PC-3 (cell line): ENCODE measurements at regions not wholly inside any gene's neighbourhood (a gene's known extent, or its start where the extent isn't known, plus 50 kb on each side); places are given as distances from the start of the nearest gene placed in this dataset.

Source experiments
- EZH2 ChIP-seq: fragments of 300-600 bp; sonication (generic); IDR thresholded peaks from one replicate; pipeline ENCODE4 v1.6.1; 2017; ENCODE audit warnings: antibody characterized with exemption, mild to moderate bottlenecking, low read length; ENCODE audit not compliant: unreplicated experiment
- EZH2phosphoT487 ChIP-seq: fragments of 300-600 bp; sonication (generic); IDR thresholded peaks from 2 replicates; pipeline ENCODE4 v1.6.1; 2018; ENCODE audit warnings: mild to moderate bottlenecking, antibody characterized with exemption, low read length, borderline replicate concordance
- TF ChIP-seq, protein P1 (sequence below): fragments of 300-600 bp; sonication (generic); conservative IDR thresholded peaks from 2 replicates; pipeline ENCODE4 v1.5.1; 2017; ENCODE audit warnings: antibody characterized with exemption, low read depth, mild to moderate bottlenecking, low read length

DNA sequence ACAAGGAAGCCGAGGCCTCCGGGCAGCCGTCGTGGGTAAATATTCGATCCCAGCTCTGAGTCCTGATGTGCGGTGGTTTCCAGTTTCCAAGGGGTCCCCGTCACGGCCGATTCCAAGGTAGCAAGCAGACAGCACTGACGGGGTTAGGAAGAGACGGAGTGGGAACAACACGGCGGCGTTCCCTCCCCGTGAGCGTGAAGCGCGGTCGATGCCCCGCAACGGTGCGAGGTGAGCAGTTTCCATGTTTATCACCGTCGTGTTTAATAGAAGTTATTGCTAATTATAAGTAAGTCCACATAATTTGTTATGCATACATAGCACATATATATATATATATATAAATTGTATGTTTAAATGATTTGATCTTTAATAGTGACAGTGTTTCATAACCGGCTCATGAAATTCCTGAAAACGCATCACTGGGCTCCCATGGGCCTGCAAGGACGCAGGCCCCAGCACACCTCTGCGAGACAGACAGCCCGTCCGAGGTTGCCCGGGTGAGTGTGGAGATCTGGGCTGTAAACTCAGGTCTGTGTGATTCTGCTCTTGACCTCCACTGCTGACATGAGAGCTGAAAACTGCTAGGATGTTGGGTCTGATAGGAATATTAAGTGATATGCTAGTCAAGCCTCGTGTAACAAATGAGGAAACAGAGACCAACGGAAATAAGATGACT lies 243.5 kb upstream of the SALL3 start:
- TF ChIP-seq, protein P1, sequence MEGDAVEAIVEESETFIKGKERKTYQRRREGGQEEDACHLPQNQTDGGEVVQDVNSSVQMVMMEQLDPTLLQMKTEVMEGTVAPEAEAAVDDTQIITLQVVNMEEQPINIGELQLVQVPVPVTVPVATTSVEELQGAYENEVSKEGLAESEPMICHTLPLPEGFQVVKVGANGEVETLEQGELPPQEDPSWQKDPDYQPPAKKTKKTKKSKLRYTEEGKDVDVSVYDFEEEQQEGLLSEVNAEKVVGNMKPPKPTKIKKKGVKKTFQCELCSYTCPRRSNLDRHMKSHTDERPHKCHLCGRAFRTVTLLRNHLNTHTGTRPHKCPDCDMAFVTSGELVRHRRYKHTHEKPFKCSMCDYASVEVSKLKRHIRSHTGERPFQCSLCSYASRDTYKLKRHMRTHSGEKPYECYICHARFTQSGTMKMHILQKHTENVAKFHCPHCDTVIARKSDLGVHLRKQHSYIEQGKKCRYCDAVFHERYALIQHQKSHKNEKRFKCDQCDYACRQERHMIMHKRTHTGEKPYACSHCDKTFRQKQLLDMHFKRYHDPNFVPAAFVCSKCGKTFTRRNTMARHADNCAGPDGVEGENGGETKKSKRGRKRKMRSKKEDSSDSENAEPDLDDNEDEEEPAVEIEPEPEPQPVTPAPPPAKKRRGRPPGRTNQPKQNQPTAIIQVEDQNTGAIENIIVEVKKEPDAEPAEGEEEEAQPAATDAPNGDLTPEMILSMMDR = no peak
- TF ChIP-seq EZH2 = no peak
- no peak for TF ChIP-seq EZH2phosphoT487
